ENCODE measurements at regions not wholly inside any gene's neighbourhood (a gene's known extent, or its start where the extent isn't known, plus 50 kb on each side); places are given as distances from the start of the nearest gene placed in this dataset.

DNA sequence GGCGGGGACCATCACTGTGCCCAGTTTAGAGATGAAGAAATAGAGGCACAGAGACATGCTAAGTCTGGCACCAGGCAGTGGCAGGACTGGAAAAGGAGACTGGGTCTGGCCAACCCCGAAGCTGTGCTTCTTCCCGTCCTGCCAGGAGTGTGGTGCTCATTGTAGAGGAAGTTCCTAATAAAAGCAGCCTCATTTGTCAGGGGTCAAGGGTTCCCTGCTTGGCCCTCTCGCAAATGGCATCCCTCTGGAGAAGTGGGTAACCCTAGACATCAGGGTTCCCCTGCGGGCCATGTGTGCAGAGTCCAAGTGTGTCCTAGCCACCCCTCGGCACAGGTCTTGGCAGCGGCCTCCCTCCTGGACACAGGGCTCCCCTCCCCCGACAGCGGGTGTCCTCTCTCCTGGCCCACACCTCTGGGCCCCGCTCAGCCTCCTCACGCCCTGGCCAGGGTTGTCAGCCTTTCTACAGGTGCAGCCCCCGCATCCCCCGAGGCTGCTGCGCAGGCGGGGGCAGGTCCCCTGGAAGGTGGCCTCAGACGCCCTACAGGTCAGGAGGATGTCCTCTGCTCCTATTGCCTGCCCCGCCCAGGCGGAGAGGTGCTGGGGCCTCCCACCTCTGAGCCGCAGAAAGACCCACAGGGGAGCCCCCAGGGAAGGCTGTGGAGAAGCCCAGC lies 61.8 kb upstream of the PRR20G start:
- CTCF ChIA-PET, result no interaction called here

DNA sequence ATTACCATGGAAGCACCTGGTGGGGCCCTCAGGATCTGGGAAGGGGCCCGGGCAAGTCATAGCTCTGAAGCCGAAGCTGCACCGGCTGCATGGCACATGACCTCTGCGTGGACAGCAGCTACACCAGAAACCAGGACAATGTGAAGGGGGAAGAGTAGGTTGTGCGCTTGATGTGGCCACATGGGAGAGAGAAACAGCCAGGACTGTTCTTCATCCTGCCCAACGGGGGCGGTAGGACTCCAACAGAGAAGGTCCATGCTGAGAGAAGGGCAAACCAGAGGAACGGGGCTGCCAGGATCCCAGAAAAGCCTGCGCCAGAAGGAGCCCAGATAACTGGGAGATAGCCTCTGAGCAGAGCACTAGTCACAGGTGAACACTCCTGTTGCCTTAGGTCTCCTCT lies 54.9 kb upstream of the PRR20G start:
- POLR2A ChIA-PET, result no interaction called here
- no peaks in the 10 kb centered on the region for H3K9me3 ChIP-seq
- TF ChIP-seq, protein P1, sequence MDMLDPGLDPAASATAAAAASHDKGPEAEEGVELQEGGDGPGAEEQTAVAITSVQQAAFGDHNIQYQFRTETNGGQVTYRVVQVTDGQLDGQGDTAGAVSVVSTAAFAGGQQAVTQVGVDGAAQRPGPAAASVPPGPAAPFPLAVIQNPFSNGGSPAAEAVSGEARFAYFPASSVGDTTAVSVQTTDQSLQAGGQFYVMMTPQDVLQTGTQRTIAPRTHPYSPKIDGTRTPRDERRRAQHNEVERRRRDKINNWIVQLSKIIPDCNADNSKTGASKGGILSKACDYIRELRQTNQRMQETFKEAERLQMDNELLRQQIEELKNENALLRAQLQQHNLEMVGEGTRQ (IDR thresholded peaks at IDR 0.05; ENCODE audit: borderline replicate concordance, low read depth, low read length), result no peak
- TF ChIP-seq, protein P2, sequence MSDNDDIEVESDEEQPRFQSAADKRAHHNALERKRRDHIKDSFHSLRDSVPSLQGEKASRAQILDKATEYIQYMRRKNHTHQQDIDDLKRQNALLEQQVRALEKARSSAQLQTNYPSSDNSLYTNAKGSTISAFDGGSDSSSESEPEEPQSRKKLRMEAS (IDR thresholded peaks at IDR 0.05; ENCODE audit: low read depth), result no peak
- TF ChIP-seq, protein P3, sequence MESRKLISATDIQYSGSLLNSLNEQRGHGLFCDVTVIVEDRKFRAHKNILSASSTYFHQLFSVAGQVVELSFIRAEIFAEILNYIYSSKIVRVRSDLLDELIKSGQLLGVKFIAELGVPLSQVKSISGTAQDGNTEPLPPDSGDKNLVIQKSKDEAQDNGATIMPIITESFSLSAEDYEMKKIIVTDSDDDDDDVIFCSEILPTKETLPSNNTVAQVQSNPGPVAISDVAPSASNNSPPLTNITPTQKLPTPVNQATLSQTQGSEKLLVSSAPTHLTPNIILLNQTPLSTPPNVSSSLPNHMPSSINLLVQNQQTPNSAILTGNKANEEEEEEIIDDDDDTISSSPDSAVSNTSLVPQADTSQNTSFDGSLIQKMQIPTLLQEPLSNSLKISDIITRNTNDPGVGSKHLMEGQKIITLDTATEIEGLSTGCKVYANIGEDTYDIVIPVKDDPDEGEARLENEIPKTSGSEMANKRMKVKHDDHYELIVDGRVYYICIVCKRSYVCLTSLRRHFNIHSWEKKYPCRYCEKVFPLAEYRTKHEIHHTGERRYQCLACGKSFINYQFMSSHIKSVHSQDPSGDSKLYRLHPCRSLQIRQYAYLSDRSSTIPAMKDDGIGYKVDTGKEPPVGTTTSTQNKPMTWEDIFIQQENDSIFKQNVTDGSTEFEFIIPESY (IDR thresholded peaks at IDR 0.05; ENCODE audit: borderline replicate concordance, low read depth), result no peak
- TF ChIP-seq, protein P4, sequence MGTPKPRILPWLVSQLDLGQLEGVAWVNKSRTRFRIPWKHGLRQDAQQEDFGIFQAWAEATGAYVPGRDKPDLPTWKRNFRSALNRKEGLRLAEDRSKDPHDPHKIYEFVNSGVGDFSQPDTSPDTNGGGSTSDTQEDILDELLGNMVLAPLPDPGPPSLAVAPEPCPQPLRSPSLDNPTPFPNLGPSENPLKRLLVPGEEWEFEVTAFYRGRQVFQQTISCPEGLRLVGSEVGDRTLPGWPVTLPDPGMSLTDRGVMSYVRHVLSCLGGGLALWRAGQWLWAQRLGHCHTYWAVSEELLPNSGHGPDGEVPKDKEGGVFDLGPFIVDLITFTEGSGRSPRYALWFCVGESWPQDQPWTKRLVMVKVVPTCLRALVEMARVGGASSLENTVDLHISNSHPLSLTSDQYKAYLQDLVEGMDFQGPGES (IDR thresholded peaks at IDR 0.05; ENCODE audit: low read depth, low read length), result no peak
- TF ChIP-seq, protein P5, sequence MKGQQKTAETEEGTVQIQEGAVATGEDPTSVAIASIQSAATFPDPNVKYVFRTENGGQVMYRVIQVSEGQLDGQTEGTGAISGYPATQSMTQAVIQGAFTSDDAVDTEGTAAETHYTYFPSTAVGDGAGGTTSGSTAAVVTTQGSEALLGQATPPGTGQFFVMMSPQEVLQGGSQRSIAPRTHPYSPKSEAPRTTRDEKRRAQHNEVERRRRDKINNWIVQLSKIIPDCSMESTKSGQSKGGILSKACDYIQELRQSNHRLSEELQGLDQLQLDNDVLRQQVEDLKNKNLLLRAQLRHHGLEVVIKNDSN (IDR thresholded peaks at IDR 0.05; ENCODE audit: borderline replicate concordance, low read depth), result no peak
- TF ChIP-seq TCF12 (IDR thresholded peaks at IDR 0.05) (no peak), ELF1 (IDR thresholded peaks at IDR 0.05) (no peak), CHD2 (IDR thresholded peaks at IDR 0.05; ENCODE audit: low read length, partially characterized antibody) (no peak)
- TF ChIP-seq, protein P6, sequence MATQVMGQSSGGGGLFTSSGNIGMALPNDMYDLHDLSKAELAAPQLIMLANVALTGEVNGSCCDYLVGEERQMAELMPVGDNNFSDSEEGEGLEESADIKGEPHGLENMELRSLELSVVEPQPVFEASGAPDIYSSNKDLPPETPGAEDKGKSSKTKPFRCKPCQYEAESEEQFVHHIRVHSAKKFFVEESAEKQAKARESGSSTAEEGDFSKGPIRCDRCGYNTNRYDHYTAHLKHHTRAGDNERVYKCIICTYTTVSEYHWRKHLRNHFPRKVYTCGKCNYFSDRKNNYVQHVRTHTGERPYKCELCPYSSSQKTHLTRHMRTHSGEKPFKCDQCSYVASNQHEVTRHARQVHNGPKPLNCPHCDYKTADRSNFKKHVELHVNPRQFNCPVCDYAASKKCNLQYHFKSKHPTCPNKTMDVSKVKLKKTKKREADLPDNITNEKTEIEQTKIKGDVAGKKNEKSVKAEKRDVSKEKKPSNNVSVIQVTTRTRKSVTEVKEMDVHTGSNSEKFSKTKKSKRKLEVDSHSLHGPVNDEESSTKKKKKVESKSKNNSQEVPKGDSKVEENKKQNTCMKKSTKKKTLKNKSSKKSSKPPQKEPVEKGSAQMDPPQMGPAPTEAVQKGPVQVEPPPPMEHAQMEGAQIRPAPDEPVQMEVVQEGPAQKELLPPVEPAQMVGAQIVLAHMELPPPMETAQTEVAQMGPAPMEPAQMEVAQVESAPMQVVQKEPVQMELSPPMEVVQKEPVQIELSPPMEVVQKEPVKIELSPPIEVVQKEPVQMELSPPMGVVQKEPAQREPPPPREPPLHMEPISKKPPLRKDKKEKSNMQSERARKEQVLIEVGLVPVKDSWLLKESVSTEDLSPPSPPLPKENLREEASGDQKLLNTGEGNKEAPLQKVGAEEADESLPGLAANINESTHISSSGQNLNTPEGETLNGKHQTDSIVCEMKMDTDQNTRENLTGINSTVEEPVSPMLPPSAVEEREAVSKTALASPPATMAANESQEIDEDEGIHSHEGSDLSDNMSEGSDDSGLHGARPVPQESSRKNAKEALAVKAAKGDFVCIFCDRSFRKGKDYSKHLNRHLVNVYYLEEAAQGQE (IDR thresholded peaks at IDR 0.05; ENCODE audit: low read depth, low read length), result no peak

More for the DNA sequence above, 61.8 kb upstream of the PRR20G start:
- Histone ChIP-seq H3K9ac (no peak overlapping the region), H3F3A (replicated peaks; ENCODE audit: insufficient read depth) (no peaks in the 10 kb centered on the region), H2AFZ (ENCODE audit: low read depth) (no peak overlapping the region), H3K27ac (ENCODE audit: low read depth in 2 of 2, low read length in 1 of 2) (no peak overlapping the region), H4K20me1 (ENCODE audit: insufficient read depth) (no peaks in the 10 kb centered on the region), H3K36me3 (replicated peaks in 1 of 2; ENCODE audit: control insufficient read depth in 1 of 2, insufficient read depth in 2 of 2, low read length in 1 of 2) (no peaks in the 10 kb centered on the region), H3K27me3 (ENCODE audit: insufficient read depth) (no peaks in the 10 kb centered on the region; the same call in 1 of the 2 replicates), H3K4me3 (ENCODE audit: low read depth in 2 of 2, low read length in 1 of 2) (no peak overlapping the region), H3K79me2 (ENCODE audit: insufficient read depth) (no peaks in the 10 kb centered on the region), H3K4me2 (no peak overlapping the region), H3K4me1 (ENCODE audit: control insufficient read depth in 1 of 2, insufficient read depth in 2 of 2, low read depth in 1 of 2, low read length in 1 of 2) (no peaks in the 10 kb centered on the region), H3K9me3 (no peaks in the 10 kb centered on the region), H3K9me2 (no peaks in the 10 kb centered on the region)
- DNase-seq, result no peak
- TF ChIP-seq SIN3A (IDR thresholded peaks at IDR 0.05; ENCODE audit: borderline replicate concordance, low read depth, low read length) (no peak), FOSL2 (IDR thresholded peaks at IDR 0.05; ENCODE audit: borderline replicate concordance, low read depth) (no peak), NRF1 (IDR thresholded peaks at IDR 0.05; ENCODE audit: low read depth, low read length) (no peak), MXI1 (IDR thresholded peaks at IDR 0.05; ENCODE audit: low read depth, low read length) (no peak), RXRA (IDR thresholded peaks at IDR 0.05; ENCODE audit: borderline replicate concordance, low read depth) (no peak), CHD2 (IDR thresholded peaks at IDR 0.05; ENCODE audit: low read length, partially characterized antibody) (no peak), NFIC (IDR thresholded peaks at IDR 0.05; ENCODE audit: borderline replicate concordance) (no peak)
- TF ChIP-seq, protein P3 (IDR thresholded peaks at IDR 0.05; ENCODE audit: borderline replicate concordance, low read depth), result no peak
- POLR2A ChIA-PET, result no interaction called here
- 59% methylated on average over 9 of the region's 19 CpGs for WGBS (ENCODE audit: low lambda C conversion rate)

More for the DNA sequence above, 54.9 kb upstream of the PRR20G start:
- no peaks in the 10 kb centered on the region for H3K9me2 ChIP-seq
- H3K79me2 ChIP-seq (ENCODE audit: insufficient read depth), result no peaks in the 10 kb centered on the region
- no peaks in the 10 kb centered on the region for H3K4me1 ChIP-seq (ENCODE audit: control insufficient read depth in 1 of 2, insufficient read depth in 2 of 2, low read depth in 1 of 2, low read length in 1 of 2)
- no peak overlapping the region for H3K4me3 ChIP-seq (ENCODE audit: low read depth in 2 of 2, low read length in 1 of 2)
- H4K20me1 ChIP-seq (ENCODE audit: insufficient read depth), result no peaks in the 10 kb centered on the region
- 66% methylated on average over 6 of the region's 9 CpGs for WGBS (ENCODE audit: low lambda C conversion rate)
- H3K4me2 ChIP-seq, result no peak overlapping the region
- CTCF ChIA-PET, result no interaction called here
- no peaks in the 10 kb centered on the region for H3K36me3 ChIP-seq (replicated peaks in 1 of 2; ENCODE audit: control insufficient read depth in 1 of 2, insufficient read depth in 2 of 2, low read length in 1 of 2)
- no peaks in the 10 kb centered on the region for H3F3A ChIP-seq (replicated peaks; ENCODE audit: insufficient read depth)
- H2AFZ ChIP-seq (ENCODE audit: low read depth), result no peak overlapping the region
- DNase-seq, result no peak
- H3K27ac ChIP-seq (ENCODE audit: low read depth in 2 of 2, low read length in 1 of 2), result no peak overlapping the region
- H3K27me3 ChIP-seq (ENCODE audit: insufficient read depth), result no peaks in the 10 kb centered on the region
- H3K9ac ChIP-seq, result no peak overlapping the region

Data from SK-N-SH (cell line).